ENCODE measurements at regions not wholly inside any gene's neighbourhood (a gene's known extent, or its start where the extent isn't known, plus 50 kb on each side); places are given as distances from the start of the nearest gene placed in this dataset.
A peak's percentile ranks its signal among the peaks of the same experiment; 100 is the strongest.

- FAIRE-seq (no peak), DNase-seq (ENCODE audit: insufficient read length, low spot score) (no peak)
- TF ChIP-seq POLR2A (IDR thresholded peaks at IDR 0.05; ENCODE audit: low read depth, low read length) = no peak
Measured at GRCh38 chr5:96340357-96340756, 92.7 kb downstream of the PCSK1 start.

GRCh38 chr5:96339862-96340261 is 93.2 kb downstream of the PCSK1 start:
- TF ChIP-seq POLR2A (IDR thresholded peaks at IDR 0.05; ENCODE audit: low read depth, low read length) = no peak
- FAIRE-seq (no peak), DNase-seq (ENCODE audit: insufficient read length, low spot score) (no peak)

- FAIRE-seq (no peak), DNase-seq (ENCODE audit: insufficient read length, low spot score) (no peak)
- no peak for TF ChIP-seq POLR2A (IDR thresholded peaks at IDR 0.05; ENCODE audit: low read depth, low read length)
Measured at GRCh38 chr5:96338624-96339415, 94.2 kb downstream of the PCSK1 start.

GRCh38 chr5:96338091-96338490 is 95.0 kb downstream of the PCSK1 start:
- FAIRE-seq (no peak), DNase-seq (ENCODE audit: insufficient read length, low spot score) (no peak)
- TF ChIP-seq POLR2A (IDR thresholded peaks at IDR 0.05; ENCODE audit: low read depth, low read length) = no peak

GRCh38 chr5:96337048-96337781 is 95.8 kb downstream of the PCSK1 start:
- FAIRE-seq (no peak), DNase-seq (ENCODE audit: insufficient read length, low spot score) (no peak)
- no peak for TF ChIP-seq POLR2A (IDR thresholded peaks at IDR 0.05; ENCODE audit: low read depth, low read length)

- no peak for DNase-seq (ENCODE audit: insufficient read length, low spot score)
- no peak for TF ChIP-seq POLR2A (IDR thresholded peaks at IDR 0.05; ENCODE audit: low read depth, low read length)
- FAIRE-seq = peak; percentile 71
Measured at GRCh38 chr5:96336351-96336985, 96.6 kb downstream of the PCSK1 start.

- TF ChIP-seq POLR2A (IDR thresholded peaks at IDR 0.05; ENCODE audit: low read depth, low read length) = no peak
- no peak for FAIRE-seq
Measured at GRCh38 chr5:96335873-96336272, 97.2 kb downstream of the PCSK1 start.

GRCh38 chr5:96333391-96333790 is 99.7 kb downstream of the PCSK1 start:
- DNase-seq (ENCODE audit: insufficient read length, low spot score) (no peak), FAIRE-seq (no peak)
- TF ChIP-seq POLR2A (IDR thresholded peaks at IDR 0.05; ENCODE audit: low read depth, low read length) = no peak

More at GRCh38 chr5:96335873-96336272, 97.2 kb downstream of the PCSK1 start:
- DNase-seq (ENCODE audit: insufficient read length, low spot score) = no peak

GRCh38 chr5:96332535-96333366 is 100.3 kb downstream of the PCSK1 start:
- FAIRE-seq (no peak), DNase-seq (ENCODE audit: insufficient read length, low spot score) (no peak)
- no peak for TF ChIP-seq POLR2A (IDR thresholded peaks at IDR 0.05; ENCODE audit: low read depth, low read length)

GRCh38 chr5:96331681-96332361 is 101.2 kb downstream of the PCSK1 start:
- FAIRE-seq = no peak
- no peak for TF ChIP-seq POLR2A (IDR thresholded peaks at IDR 0.05; ENCODE audit: low read depth, low read length)
- DNase-seq (ENCODE audit: insufficient read length, low spot score) = no peak

GRCh38 chr5:96331210-96331609 is 101.8 kb downstream of the PCSK1 start:
- FAIRE-seq (no peak), DNase-seq (ENCODE audit: insufficient read length, low spot score) (no peak)
- TF ChIP-seq POLR2A (IDR thresholded peaks at IDR 0.05; ENCODE audit: low read depth, low read length) = no peak

- FAIRE-seq (no peak), DNase-seq (ENCODE audit: insufficient read length, low spot score) (no peak)
Measured at GRCh38 chr5:96330530-96331140, 102.4 kb downstream of the PCSK1 start.

More at GRCh38 chr5:96330530-96331140, 102.4 kb downstream of the PCSK1 start:
- no peak for TF ChIP-seq POLR2A (IDR thresholded peaks at IDR 0.05; ENCODE audit: low read depth, low read length)
